Small intestine (tissue), 7 donors: ENCODE measurements at regions not wholly inside any gene's neighbourhood (a gene's known extent, or its start where the extent isn't known, plus 50 kb on each side); places are given as distances from the start of the nearest gene placed in this dataset.
"Not testable (repeated sequence)": the region's sequence is repeated elsewhere in the genome, so short reads cannot be mapped to it uniquely, and the experiment has no call there.

Experiments used
- DNase-seq, 2 donors: peaks; one replicate each; pipeline versions ENCODE4 v3.0.0 to v3.0.0-alpha.2; 2013
- FAIRE-seq: peaks from 2 replicates; lab custom pipeline; 2012; peaks lifted over from hg19 to GRCh38; lab: Jason Lieb, UNC
- H3K27ac ChIP-seq, 3 donors: one replicate each; pipeline ENCODE4 v1.5.1; 2013; ENCODE audit warnings: low read length in 2 of 3, mild to moderate bottlenecking in 2 of 3, control low read depth in 1 of 3, inconsistent platforms in 1 of 3, low read depth in 1 of 3, moderate library complexity in 1 of 3
- H3K27me3 ChIP-seq, 3 donors: one replicate each; pipeline ENCODE4 v1.6.1; 2013; ENCODE audit warnings: low read length in 3 of 3, inconsistent platforms in 1 of 3; ENCODE audit not compliant: control insufficient read depth in 3 of 3, insufficient read depth in 3 of 3
- H3K36me3 ChIP-seq, 3 donors: one replicate each; pipeline ENCODE4 v1.6.1; 2013; ENCODE audit warnings: low read length in 3 of 3, inconsistent platforms in 1 of 3, low read depth in 1 of 3, mild to moderate bottlenecking in 1 of 3, moderate library complexity in 1 of 3; ENCODE audit not compliant: control insufficient read depth in 3 of 3, insufficient read depth in 2 of 3
- H3K4me1 ChIP-seq, 3 donors: one replicate each; pipeline ENCODE4 v1.6.1; 2013; ENCODE audit warnings: low read length in 2 of 3, inconsistent platforms in 1 of 3, low read depth in 1 of 3, mild to moderate bottlenecking in 1 of 3, moderate library complexity in 1 of 3; ENCODE audit not compliant: control insufficient read depth in 3 of 3, insufficient read depth in 2 of 3
- H3K4me3 ChIP-seq, 3 donors: one replicate each; pipeline ENCODE4 v1.5.1; 2013; ENCODE audit warnings: low read length in 3 of 3, control low read depth in 1 of 3, inconsistent platforms in 1 of 3, low read depth in 1 of 3, mild to moderate bottlenecking in 1 of 3, moderate library complexity in 1 of 3
- H3K9me3 ChIP-seq, 2 donors: one replicate each; pipeline ENCODE4 v1.6.1; 2013; ENCODE audit warnings: low read depth in 1 of 2, low read length in 1 of 2; ENCODE audit not compliant: control insufficient read depth in 2 of 2, insufficient read depth in 1 of 2
- WGBS, 3 donors: extraction: QIAGEN DNeasy Blood & Tissue Kit; methylation state at CpG; one replicate each; pipeline ENCODE4 v1.1.7; 2013; 5-methylcytosine and 5-hydroxymethylcytosine counted together
- donor health status: healthy with polysubstance abuse.
- donor health status: control.
- donor health status: control.
- donor health status: Bipolar disorder and iron deficiency.
- donor health status: healthy.

- no peaks in the 10 kb centered on the region for H3K4me1 ChIP-seq
- H3K27ac ChIP-seq: no peak overlapping the region
- FAIRE-seq: no peak
- no peaks in the 10 kb centered on the region for H3K36me3 ChIP-seq
- no peaks in the 10 kb centered on the region for H3K27me3 ChIP-seq
- DNase-seq: no peak
- no peak overlapping the region for H3K4me3 ChIP-seq
- H3K9me3 ChIP-seq: peaks cover 0 to 3% of the 10 kb centered on the region in 2 donors
Measured at GRCh38 chr9:7439355-7439995, 360.1 kb downstream of the DMAC1 start.

GRCh38 chr9:7436754-7437153, 362.8 kb downstream of the DMAC1 start:
- Histone ChIP-seq H3K27ac (no peak overlapping the region), H3K27me3 (no peaks in the 10 kb centered on the region), H3K36me3 (no peaks in the 10 kb centered on the region), H3K4me3 (no peak overlapping the region), H3K4me1 (no peaks in the 10 kb centered on the region), H3K9me3 (peaks cover 0 to 13% of the 10 kb centered on the region in 2 donors)
- FAIRE-seq: no peak
- 65 to 88% (median 82%) methylated on average over 2 of the region's 2 CpGs for WGBS, 3 donors
- no peak for DNase-seq

GRCh38 chr9:7433508-7434292, 365.9 kb downstream of the DMAC1 start:
- WGBS, 3 donors: 84 to 87% (median 85%) methylated on average over 3 of the region's 3 CpGs
- no peak for FAIRE-seq

GRCh38 chr9:7432989-7433388, 366.6 kb downstream of the DMAC1 start:
- Histone ChIP-seq H3K4me1 (no peaks in the 10 kb centered on the region), H3K9me3 (peaks cover 0 to 22% of the 10 kb centered on the region in 2 donors), H3K27ac (no peak overlapping the region), H3K4me3 (no peak overlapping the region), H3K27me3 (no peaks in the 10 kb centered on the region), H3K36me3 (no peaks in the 10 kb centered on the region)
- FAIRE-seq (no peak), DNase-seq (no peak)
- 95 to 98% (median 96%) methylated on average over 2 of the region's 2 CpGs for WGBS, 3 donors

More at GRCh38 chr9:7433508-7434292, 365.9 kb downstream of the DMAC1 start:
- Histone ChIP-seq H3K9me3 (peaks cover 0 to 22% of the 10 kb centered on the region in 2 donors), H3K4me3 (no peak overlapping the region), H3K4me1 (no peaks in the 10 kb centered on the region), H3K36me3 (no peaks in the 10 kb centered on the region), H3K27me3 (no peaks in the 10 kb centered on the region), H3K27ac (no peak overlapping the region)
- no peak for DNase-seq

GRCh38 chr9:7417397-7417796, 382.2 kb downstream of the DMAC1 start:
- DNase-seq, H3K27ac ChIP-seq, H3K9me3 ChIP-seq, H3K4me3 ChIP-seq, H3K36me3 ChIP-seq, H3K27me3 ChIP-seq, H3K4me1 ChIP-seq, FAIRE-seq: not testable (repeated sequence)
- WGBS, 3 donors: 83 to 91% (median 84%) methylated on average over 1 of the region's 1 CpG

GRCh38 chr9:7415836-7416235, 383.7 kb downstream of the DMAC1 start:
- no peaks in the 10 kb centered on the region for H3K27me3 ChIP-seq
- H3K27ac ChIP-seq: no peak overlapping the region
- FAIRE-seq: no peak
- no peak overlapping the region for H3K4me3 ChIP-seq
- H3K36me3 ChIP-seq: no peaks in the 10 kb centered on the region
- no peak for DNase-seq
- H3K9me3 ChIP-seq: no peaks in the 10 kb centered on the region
- H3K4me1 ChIP-seq: no peaks in the 10 kb centered on the region
- 8 to 77% (median 14%) methylated on average over 1 of the region's 1 CpG for WGBS, 3 donors

- no peak for DNase-seq
Measured at GRCh38 chr9:7408845-7409244, 390.7 kb downstream of the DMAC1 start.

GRCh38 chr9:7407246-7407645, 392.3 kb downstream of the DMAC1 start:
- Histone ChIP-seq H3K27me3 (no peaks in the 10 kb centered on the region), H3K27ac (no peak overlapping the region), H3K4me3 (no peak overlapping the region), H3K36me3 (no peaks in the 10 kb centered on the region), H3K4me1 (no peaks in the 10 kb centered on the region), H3K9me3 (no peaks in the 10 kb centered on the region)
- no peak for DNase-seq
- 84 to 94% (median 86%) methylated on average over 3 of the region's 3 CpGs for WGBS, 3 donors
- FAIRE-seq: no peak

More at GRCh38 chr9:7408845-7409244, 390.7 kb downstream of the DMAC1 start:
- no peak overlapping the region for H3K4me3 ChIP-seq
- no peaks in the 10 kb centered on the region for H3K9me3 ChIP-seq
- H3K36me3 ChIP-seq: no peaks in the 10 kb centered on the region
- FAIRE-seq: no peak
- no peaks in the 10 kb centered on the region for H3K27me3 ChIP-seq
- H3K4me1 ChIP-seq: no peaks in the 10 kb centered on the region
- no peak overlapping the region for H3K27ac ChIP-seq
- 83 to 91% (median 89%) methylated on average over 4 of the region's 4 CpGs for WGBS, 3 donors
